Choroid plexus epithelial cell (primary cell): ENCODE measurements at regions not wholly inside any gene's neighbourhood (a gene's known extent, or its start where the extent isn't known, plus 50 kb on each side); places are given as distances from the start of the nearest gene placed in this dataset.

Source experiments
- DNase-seq: peaks from one replicate; pipeline ENCODE4 v3.0.0-alpha.2; 2010; ENCODE audit warnings: low read depth
- H3K4me3 ChIP-seq: 2 replicates; pipeline ENCODE4 v1.5.1; 2011; ENCODE audit warnings: low read depth, mild to moderate bottlenecking, control low read depth, low read length, moderate library complexity
- CTCF ChIP-seq: conservative IDR thresholded peaks from 2 replicates; pipeline ENCODE4 v1.5.1; 2011; ENCODE audit warnings: low read depth, mild to moderate bottlenecking, control low read depth, inconsistent platforms, low read length, moderate library complexity

- no peak overlapping the region for H3K4me3 ChIP-seq
- peak; percentile 77 for TF ChIP-seq CTCF
- DNase-seq = peak; percentile 23
These were observed 271.9 kb upstream of the ADAMTS16 start for GRCh38 chr5:4868140-4868735.

- DNase-seq = no peak
- no peak for TF ChIP-seq CTCF
- no peak overlapping the region for H3K4me3 ChIP-seq
These were observed 266.5 kb upstream of the ADAMTS16 start for GRCh38 chr5:4873652-4874051.

- no peak for DNase-seq
- no peak for TF ChIP-seq CTCF
- no peak overlapping the region for H3K4me3 ChIP-seq
These were observed 266.0 kb upstream of the ADAMTS16 start for GRCh38 chr5:4874097-4874496.

GRCh38 chr5:4875942-4876341 lies 264.2 kb upstream of the ADAMTS16 start:
- no peak for DNase-seq

GRCh38 chr5:4876804-4877203 lies 263.3 kb upstream of the ADAMTS16 start:
- DNase-seq = no peak
- TF ChIP-seq CTCF = no peak
- H3K4me3 ChIP-seq = no peak overlapping the region

More at GRCh38 chr5:4875942-4876341, 264.2 kb upstream of the ADAMTS16 start:
- H3K4me3 ChIP-seq = no peak overlapping the region
- no peak for TF ChIP-seq CTCF

- TF ChIP-seq CTCF = no peak
- DNase-seq = no peak
- no peak overlapping the region for H3K4me3 ChIP-seq
These were observed 262.6 kb upstream of the ADAMTS16 start for GRCh38 chr5:4877579-4877978.

- no peak overlapping the region for H3K4me3 ChIP-seq
- DNase-seq = no peak
- no peak for TF ChIP-seq CTCF
These were observed 261.1 kb upstream of the ADAMTS16 start for GRCh38 chr5:4879075-4879474.
